Ovary (tissue), 3 donors: ENCODE measurements at regions not wholly inside any gene's neighbourhood (a gene's known extent, or its start where the extent isn't known, plus 50 kb on each side); places are given as distances from the start of the nearest gene placed in this dataset.

Experiments
- CTCF ChIP-seq, 3 donors: fragments of 450-650 bp in 2 of 3; fragments of 200-600 bp in 1 of 3; IDR thresholded peaks; one replicate each; pipeline versions ENCODE4 v1.5.1 to v1.8.0; 2016 to 2022; ENCODE audit warnings: antibody characterized with exemption in 3 of 3, mild to moderate bottlenecking in 1 of 3
- EP300 ChIP-seq: sonication (generic); formaldehyde crosslinking; IDR thresholded peaks from one replicate; pipeline ENCODE4 v1.6.1; 2017; ENCODE audit warnings: antibody characterized with exemption
- POLR2A ChIP-seq: fragments of 450-650 bp; IDR thresholded peaks from one replicate; pipeline ENCODE4 v1.6.1; 2017; ENCODE audit warnings: antibody characterized with exemption, mild to moderate bottlenecking, moderate library complexity
- donor health status: DM: no; HTN: no; CAD: no.

- TF ChIP-seq CTCF (IDR thresholded peaks at IDR 0.05) (no peak), POLR2A (no peak), EP300 (no peak)
These were observed 58.4 kb upstream of the MINAR1 start for GRCh38 chr15:79373728-79374127.
